Gastrocnemius medialis (tissue), 4 donors: ENCODE measurements at regions not wholly inside any gene's neighbourhood (a gene's known extent, or its start where the extent isn't known, plus 50 kb on each side); places are given as distances from the start of the nearest gene placed in this dataset.

Source experiments
- CTCF ChIP-seq, 5 experiments: fragments of 450-650 bp in 3 of 5; fragments of 200-600 bp in 2 of 5; sonication (generic) in 2 of 5; IDR thresholded peaks in 4 of 5; conservative IDR thresholded peaks in 1 of 5; 1 replicate in 4 of 5; 2 replicates in 1 of 5; pipeline ENCODE4 v1.5.1; 2016 to 2019; ENCODE audit warnings: antibody characterized with exemption in 5 of 5, mild to moderate bottlenecking in 3 of 5, moderate library complexity in 3 of 5
- POLR2A ChIP-seq, 2 donors: fragments of 450-650 bp; IDR thresholded peaks; one replicate each; pipeline ENCODE4 v1.6.1; 2017; ENCODE audit warnings: antibody characterized with exemption in 2 of 2, mild to moderate bottlenecking in 2 of 2, moderate library complexity in 2 of 2

GRCh38 chr10:11672836-11673235 is 61.4 kb upstream of the USP6NL start:
- TF ChIP-seq CTCF (IDR thresholded peaks at IDR 0.05 in 4 of 5, conservative IDR thresholded peaks at IDR 0.05 in 1 of 5) (no peak), POLR2A (IDR thresholded peaks at IDR 0.05) (no peak)
